C4-2B (cell line): ENCODE measurements at regions not wholly inside any gene's neighbourhood (a gene's known extent, or its start where the extent isn't known, plus 50 kb on each side); places are given as distances from the start of the nearest gene placed in this dataset.

ENCODE experiments used
- ZFX ChIP-seq: fragments of 450-650 bp; IDR thresholded peaks from 2 replicates; pipeline ENCODE4 v1.6.1; 2017
- TF ChIP-seq, protein P1 (sequence below): fragments of 450-650 bp; conservative IDR thresholded peaks from 2 replicates; pipeline ENCODE4 v1.5.1; 2017; ENCODE audit warnings: mild to moderate bottlenecking

- TF ChIP-seq, protein P1, sequence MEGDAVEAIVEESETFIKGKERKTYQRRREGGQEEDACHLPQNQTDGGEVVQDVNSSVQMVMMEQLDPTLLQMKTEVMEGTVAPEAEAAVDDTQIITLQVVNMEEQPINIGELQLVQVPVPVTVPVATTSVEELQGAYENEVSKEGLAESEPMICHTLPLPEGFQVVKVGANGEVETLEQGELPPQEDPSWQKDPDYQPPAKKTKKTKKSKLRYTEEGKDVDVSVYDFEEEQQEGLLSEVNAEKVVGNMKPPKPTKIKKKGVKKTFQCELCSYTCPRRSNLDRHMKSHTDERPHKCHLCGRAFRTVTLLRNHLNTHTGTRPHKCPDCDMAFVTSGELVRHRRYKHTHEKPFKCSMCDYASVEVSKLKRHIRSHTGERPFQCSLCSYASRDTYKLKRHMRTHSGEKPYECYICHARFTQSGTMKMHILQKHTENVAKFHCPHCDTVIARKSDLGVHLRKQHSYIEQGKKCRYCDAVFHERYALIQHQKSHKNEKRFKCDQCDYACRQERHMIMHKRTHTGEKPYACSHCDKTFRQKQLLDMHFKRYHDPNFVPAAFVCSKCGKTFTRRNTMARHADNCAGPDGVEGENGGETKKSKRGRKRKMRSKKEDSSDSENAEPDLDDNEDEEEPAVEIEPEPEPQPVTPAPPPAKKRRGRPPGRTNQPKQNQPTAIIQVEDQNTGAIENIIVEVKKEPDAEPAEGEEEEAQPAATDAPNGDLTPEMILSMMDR, result no peak
- no peak for TF ChIP-seq ZFX
Measured at GRCh38 chr4:73348185-73348584, 55.9 kb upstream of the ALB start.
